Neural crest cell (in vitro differentiated cells): ENCODE measurements at regions not wholly inside any gene's neighbourhood (a gene's known extent, or its start where the extent isn't known, plus 50 kb on each side); places are given as distances from the start of the nearest gene placed in this dataset.

ENCODE experiments used
- DNase-seq: peaks from one replicate; pipeline ENCODE4 v3.0.0; 2021; ENCODE audit warnings: low read depth, mixed read lengths, low spot score
- H3K27ac Mint-ChIP-seq: one replicate; pipeline ENCODE4 v1.8.0; 2021; ENCODE audit warnings: mild to moderate bottlenecking, mixed read lengths; ENCODE audit not compliant: unreplicated experiment
- H3K27me3 Mint-ChIP-seq: 2 replicates; pipeline ENCODE4 v1.8.0; 2021; ENCODE audit warnings: low read depth, mild to moderate bottlenecking, mixed read lengths
- H3K36me3 Mint-ChIP-seq: 2 replicates; pipeline ENCODE4 v1.8.0; 2021; ENCODE audit warnings: low read depth, mild to moderate bottlenecking, mixed read lengths
- H3K4me1 Mint-ChIP-seq: 2 replicates; pipeline ENCODE4 v1.8.0; 2021; ENCODE audit warnings: mixed read lengths
- H3K4me3 Mint-ChIP-seq: one replicate; pipeline ENCODE4 v1.8.0; 2021; ENCODE audit warnings: mild to moderate bottlenecking, mixed read lengths
- H3K9me3 Mint-ChIP-seq: 2 replicates; pipeline ENCODE4 v1.8.0; 2021; ENCODE audit warnings: mixed read lengths
- CTCF ChIP-seq: fragments of 200-600 bp; sonication (generic); conservative IDR thresholded peaks from 2 replicates; pipeline ENCODE4 v1.5.0; 2021; ENCODE audit warnings: antibody characterized with exemption, mild to moderate bottlenecking

GRCh38 chr15:97759363-97759762, 201.1 kb upstream of the ARRDC4 start:
- no peaks in the 10 kb centered on the region for H3K36me3 Mint-ChIP-seq
- H3K9me3 Mint-ChIP-seq: no peaks in the 10 kb centered on the region
- H3K4me3 Mint-ChIP-seq: no peak overlapping the region
- no peak for DNase-seq
- no peak overlapping the region for H3K27ac Mint-ChIP-seq
- H3K4me1 Mint-ChIP-seq: peaks cover 6% of the 10 kb centered on the region
- peaks cover 9% of the 10 kb centered on the region for H3K27me3 Mint-ChIP-seq
- no peak for TF ChIP-seq CTCF

GRCh38 chr15:97761110-97761509, 199.4 kb upstream of the ARRDC4 start:
- no peak for TF ChIP-seq CTCF
- no peak for DNase-seq
- H3K27ac Mint-ChIP-seq: no peak overlapping the region
- H3K27me3 Mint-ChIP-seq: peaks cover 9% of the 10 kb centered on the region
- H3K4me1 Mint-ChIP-seq: no peaks in the 10 kb centered on the region
- H3K4me3 Mint-ChIP-seq: no peak overlapping the region
- H3K9me3 Mint-ChIP-seq: peaks cover 5% of the 10 kb centered on the region
- H3K36me3 Mint-ChIP-seq: no peaks in the 10 kb centered on the region

GRCh38 chr15:97783240-97783639, 177.3 kb upstream of the ARRDC4 start:
- no peak for DNase-seq
- Mint-ChIP-seq H3K4me3 (no peak overlapping the region), H3K27me3 (no peaks in the 10 kb centered on the region), H3K27ac (no peak overlapping the region), H3K36me3 (no peaks in the 10 kb centered on the region), H3K4me1 (no peaks in the 10 kb centered on the region), H3K9me3 (no peaks in the 10 kb centered on the region)
- TF ChIP-seq CTCF: no peak

GRCh38 chr15:97786741-97787140, 173.8 kb upstream of the ARRDC4 start:
- H3K36me3 Mint-ChIP-seq: no peaks in the 10 kb centered on the region
- no peak overlapping the region for H3K4me3 Mint-ChIP-seq
- no peak for DNase-seq
- H3K27ac Mint-ChIP-seq: no peak overlapping the region
- no peaks in the 10 kb centered on the region for H3K27me3 Mint-ChIP-seq
- no peaks in the 10 kb centered on the region for H3K9me3 Mint-ChIP-seq
- no peaks in the 10 kb centered on the region for H3K4me1 Mint-ChIP-seq
- no peak for TF ChIP-seq CTCF

- TF ChIP-seq CTCF: no peak
- no peak for DNase-seq
- no peak overlapping the region for H3K27ac Mint-ChIP-seq
- H3K4me3 Mint-ChIP-seq: no peak overlapping the region
- H3K4me1 Mint-ChIP-seq: peaks cover 6% of the 10 kb centered on the region
- H3K36me3 Mint-ChIP-seq: no peaks in the 10 kb centered on the region
- H3K9me3 Mint-ChIP-seq: no peaks in the 10 kb centered on the region
- H3K27me3 Mint-ChIP-seq: no peaks in the 10 kb centered on the region
Observed at GRCh38 chr15:97790180-97790579, 170.3 kb upstream of the ARRDC4 start.
